SK-N-SH (cell line): ENCODE measurements at regions not wholly inside any gene's neighbourhood (a gene's known extent, or its start where the extent isn't known, plus 50 kb on each side); places are given as distances from the start of the nearest gene placed in this dataset.

Experiments used
- CTCF ChIA-PET: fragments of 300-600, 350-600 bp; formaldehyde crosslinking; extraction: SDS; loops from one replicate; lab custom pipeline; 2021; lab: Yijun Ruan, JAX
- POLR2A ChIA-PET: fragments of 350-600 bp; sonication (Branson Sonifier 250); formaldehyde crosslinking; extraction: SDS; loops from one replicate; lab custom pipeline; 2020; ENCODE audit warnings: antibody characterized with exemption, inconsistent platforms; lab: Yijun Ruan, JAX
- DNase-seq: peaks from one replicate; pipeline ENCODE4 v3.0.0; 2012
- H2AFZ ChIP-seq: fragments of 200-600 bp; sonication (generic); 2 replicates; pipeline ENCODE4 v1.8.1; 2016; ENCODE audit warnings: antibody characterized with exemption, mild to moderate bottlenecking, low read depth
- H3F3A ChIP-seq: fragments of 200-600 bp; sonication (generic); replicated peaks from 2 replicates; pipeline ENCODE3; 2016; ENCODE audit warnings: antibody characterized with exemption, mild to moderate bottlenecking; ENCODE audit not compliant: insufficient read depth
- H3K27ac ChIP-seq, 2 experiments: fragments of 200-500 bp in 1 of 2; fragments of 200-600 bp in 1 of 2; sonication (Bioruptor generic) in 1 of 2; sonication (generic), shearing (Covaris generic) in 1 of 2; 2 replicates each; pipeline versions ENCODE4 v1.5.1 to v1.6.1; 2014 to 2016; ENCODE audit warnings: low read depth in 2 of 2, inconsistent platforms in 1 of 2, low read length in 1 of 2, mild to moderate bottlenecking in 1 of 2, mixed read lengths in 1 of 2
- H3K27me3 ChIP-seq: fragments of 200-600 bp; sonication (generic), shearing (Covaris generic); 2 replicates; pipeline ENCODE4 v1.6.1; 2016; ENCODE audit warnings: mixed run types; ENCODE audit not compliant: insufficient read depth
- H3K36me3 ChIP-seq, 2 experiments: fragments of 200-500 bp in 1 of 2; fragments of 200-600 bp in 1 of 2; sonication (Bioruptor generic) in 1 of 2; sonication (generic) in 1 of 2; replicated peaks in 1 of 2; 2 replicates each; pipeline versions ENCODE3 to v1.5.1; 2014 to 2016; ENCODE audit warnings: low read length in 1 of 2, mild to moderate bottlenecking in 1 of 2; ENCODE audit not compliant: insufficient read depth in 2 of 2, control insufficient read depth in 1 of 2
- H3K4me1 ChIP-seq, 2 experiments: fragments of 200-500 bp in 1 of 2; fragments of 200-600 bp in 1 of 2; sonication (Bioruptor generic) in 1 of 2; sonication (generic), shearing (Covaris generic) in 1 of 2; 2 replicates each; pipeline versions ENCODE4 v1.5.1 to v1.6.1; 2014 to 2016; ENCODE audit warnings: low read depth in 1 of 2, low read length in 1 of 2, mixed run types in 1 of 2; ENCODE audit not compliant: insufficient read depth in 2 of 2, control insufficient read depth in 1 of 2
- H3K4me2 ChIP-seq: fragments of 200-600 bp; sonication (generic), shearing (Covaris generic); 2 replicates; pipeline ENCODE4 v1.6.1; 2017; ENCODE audit warnings: mixed run types
- H3K4me3 ChIP-seq, 2 experiments: fragments of 200-500 bp in 1 of 2; fragments of 200-600 bp in 1 of 2; sonication (Bioruptor generic) in 1 of 2; sonication (generic), shearing (Covaris generic) in 1 of 2; 2 replicates each; pipeline versions ENCODE4 v1.5.1 to v1.8.1; 2014 to 2016; ENCODE audit warnings: low read depth in 2 of 2, inconsistent platforms in 1 of 2, low read length in 1 of 2, mild to moderate bottlenecking in 1 of 2, mixed read lengths in 1 of 2, moderate library complexity in 1 of 2
- H3K79me2 ChIP-seq: fragments of 200-600 bp; sonication (generic); 2 replicates; pipeline ENCODE4 v1.8.1; 2017; ENCODE audit warnings: mild to moderate bottlenecking; ENCODE audit not compliant: insufficient read depth
- H3K9ac ChIP-seq: fragments of 200-600 bp; sonication (generic); 2 replicates; pipeline ENCODE4 v1.6.1; 2017; ENCODE audit warnings: mixed run types
- H3K9me2 ChIP-seq: fragments of 200-600 bp; sonication (generic); 2 replicates; pipeline ENCODE4 v1.6.1; 2017; ENCODE audit warnings: mixed run types
- H3K9me3 ChIP-seq: fragments of 200-600 bp; sonication (generic); 2 replicates; pipeline ENCODE4 v1.6.1; 2017; ENCODE audit warnings: mixed run types, mild to moderate bottlenecking, moderate library complexity
- H4K20me1 ChIP-seq: fragments of 200-600 bp; sonication (generic); 2 replicates; pipeline ENCODE4 v1.6.1; 2017; ENCODE audit warnings: mild to moderate bottlenecking, mixed run types; ENCODE audit not compliant: insufficient read depth
- CHD2 ChIP-seq: fragments of 150-350 bp; IDR thresholded peaks from 2 replicates; pipeline ENCODE4 v1.6.1; 2018; ENCODE audit warnings: low read length; ENCODE audit not compliant: partially characterized antibody
- EP300 ChIP-seq, 2 experiments: IDR thresholded peaks; 2 replicates each; pipeline versions ENCODE4 v1.4.0 to v1.6.1; 2012; ENCODE audit warnings: borderline replicate concordance in 1 of 2, low read depth in 1 of 2, low read length in 1 of 2
- EZH2phosphoT487 ChIP-seq: fragments of 200-600 bp; sonication (generic); IDR thresholded peaks from 2 replicates; pipeline ENCODE4 v1.6.1; 2017; ENCODE audit warnings: low read depth, mixed run types, mild to moderate bottlenecking, antibody characterized with exemption, moderate library complexity, borderline replicate concordance
- GABPA ChIP-seq: IDR thresholded peaks from 2 replicates; pipeline ENCODE4 v1.4.0; 2012; ENCODE audit warnings: low read depth, mild to moderate bottlenecking
- JUND ChIP-seq: IDR thresholded peaks from 2 replicates; pipeline ENCODE4 v1.4.0; 2012
- MXI1 ChIP-seq: IDR thresholded peaks from 2 replicates; pipeline ENCODE4 v1.6.1; 2012; ENCODE audit warnings: mild to moderate bottlenecking, low read depth, low read length, improper control_type of control experiment
- NRF1 ChIP-seq: IDR thresholded peaks from 2 replicates; pipeline ENCODE4 v1.6.1; 2012; ENCODE audit warnings: low read depth, mild to moderate bottlenecking, low read length
- RAD21 ChIP-seq: IDR thresholded peaks from 2 replicates; pipeline ENCODE4 v1.6.1; 2012; ENCODE audit warnings: mild to moderate bottlenecking, low read length
- RCOR1 ChIP-seq: fragments of 150-350 bp; IDR thresholded peaks from 2 replicates; pipeline ENCODE4 v1.6.1; 2017; ENCODE audit warnings: antibody characterized with exemption, low read length
- RXRA ChIP-seq: IDR thresholded peaks from 2 replicates; pipeline ENCODE4 v1.4.0; 2012; ENCODE audit warnings: low read depth, mild to moderate bottlenecking, borderline replicate concordance
- SIN3A ChIP-seq: IDR thresholded peaks from 2 replicates; pipeline ENCODE4 v1.6.1; 2012; ENCODE audit warnings: low read depth, mild to moderate bottlenecking, low read length, moderate library complexity, borderline replicate concordance
- SMC3 ChIP-seq: IDR thresholded peaks from 2 replicates; pipeline ENCODE4 v1.6.1; 2012; ENCODE audit warnings: low read depth, low read length, improper control_type of control experiment
- TCF12 ChIP-seq: IDR thresholded peaks from 2 replicates; pipeline ENCODE4 v1.4.0; 2012
- TEAD4 ChIP-seq: IDR thresholded peaks from 2 replicates; pipeline ENCODE4 v1.4.0; 2012; ENCODE audit warnings: mild to moderate bottlenecking, borderline replicate concordance; ENCODE audit not compliant: insufficient read depth
- WGBS: methylation state at CpG from one replicate; pipeline ENCODE4 v1.1.6; 2017; ENCODE audit warnings: low lambda C conversion rate; 5-methylcytosine and 5-hydroxymethylcytosine counted together
- TF ChIP-seq, protein P1 (sequence below): IDR thresholded peaks from 2 replicates; pipeline ENCODE4 v1.4.0; 2012; ENCODE audit warnings: low read depth, borderline replicate concordance
- TF ChIP-seq, protein P2 (sequence below): IDR thresholded peaks from 2 replicates; pipeline ENCODE4 v1.4.0; 2012; ENCODE audit warnings: low read depth, borderline replicate concordance
- TF ChIP-seq, protein P3 (sequence below): IDR thresholded peaks from 2 replicates; pipeline ENCODE4 v1.4.0; 2012; ENCODE audit warnings: low read depth

DNA sequence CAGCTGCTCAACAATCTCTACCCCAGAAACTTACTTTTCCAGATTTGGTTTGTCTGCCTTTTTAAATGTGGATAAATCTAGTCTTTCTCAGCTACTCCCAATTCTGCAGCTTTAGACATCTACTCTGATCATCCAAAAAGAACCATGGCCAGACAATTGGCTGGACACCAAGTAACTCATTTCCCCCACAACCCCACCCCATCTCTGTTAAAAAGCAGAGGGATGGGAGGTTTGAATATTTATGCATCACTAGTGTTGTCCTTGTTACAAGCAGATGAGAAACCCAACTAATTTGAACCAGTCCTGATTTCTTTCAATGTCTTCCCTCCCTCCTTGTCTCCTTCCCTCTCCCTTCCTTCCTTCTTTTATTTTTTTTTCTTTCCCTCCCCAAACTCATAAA is 391.9 kb downstream of the GALC start (continued):
- no peak for TF ChIP-seq EZH2phosphoT487

DNA sequence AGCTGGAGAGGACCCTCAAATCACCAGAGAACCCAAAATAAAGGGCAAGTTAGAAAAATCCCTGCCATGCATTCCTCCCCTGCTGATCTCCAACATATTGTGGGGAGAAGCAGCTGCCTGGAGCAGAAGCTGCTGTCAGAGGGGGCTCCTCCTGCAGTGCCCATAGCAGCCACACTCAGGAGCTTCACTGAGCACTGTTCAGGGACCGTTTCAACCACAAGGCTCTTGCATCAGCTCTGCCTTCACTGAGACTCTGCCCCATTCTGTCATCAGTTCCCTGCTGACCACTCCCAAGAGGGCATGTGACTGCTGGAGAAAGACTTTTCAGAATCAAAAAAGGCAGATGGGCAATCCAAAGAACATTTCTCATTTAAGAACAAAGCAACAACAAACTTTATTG is 392.7 kb downstream of the GALC start:
- H3K4me3 ChIP-seq: no peak overlapping the region
- no peak overlapping the region for H3K4me2 ChIP-seq
- ChIA-PET POLR2A (no interaction called here), CTCF (interaction anchor here (1.5 kb wide), 1 partner anchor 16 kb away, joined by 7 read pairs; no protein-coding TSS in a partner anchor)
- no peaks in the 10 kb centered on the region for H3K4me1 ChIP-seq
- no peaks in the 10 kb centered on the region for H4K20me1 ChIP-seq
- no peaks in the 10 kb centered on the region for H3K79me2 ChIP-seq
- no peak overlapping the region for H2AFZ ChIP-seq
- H3K9me3 ChIP-seq: no peaks in the 10 kb centered on the region
- 0% methylated on average over 1 of the region's 1 CpG for WGBS
- TF ChIP-seq TCF12 (no peak), EP300 (IDR thresholded peaks at IDR 0.05; ENCODE audit: borderline replicate concordance in 1 of 2, low read depth in 1 of 2, low read length in 1 of 2) (no peak), GABPA (no peak), RCOR1 (no peak), JUND (no peak), CHD2 (no peak), MXI1 (no peak), SIN3A (no peak), RAD21 (no peak)
- TF ChIP-seq, protein P1, sequence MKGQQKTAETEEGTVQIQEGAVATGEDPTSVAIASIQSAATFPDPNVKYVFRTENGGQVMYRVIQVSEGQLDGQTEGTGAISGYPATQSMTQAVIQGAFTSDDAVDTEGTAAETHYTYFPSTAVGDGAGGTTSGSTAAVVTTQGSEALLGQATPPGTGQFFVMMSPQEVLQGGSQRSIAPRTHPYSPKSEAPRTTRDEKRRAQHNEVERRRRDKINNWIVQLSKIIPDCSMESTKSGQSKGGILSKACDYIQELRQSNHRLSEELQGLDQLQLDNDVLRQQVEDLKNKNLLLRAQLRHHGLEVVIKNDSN: no peak
- TF ChIP-seq, protein P2, sequence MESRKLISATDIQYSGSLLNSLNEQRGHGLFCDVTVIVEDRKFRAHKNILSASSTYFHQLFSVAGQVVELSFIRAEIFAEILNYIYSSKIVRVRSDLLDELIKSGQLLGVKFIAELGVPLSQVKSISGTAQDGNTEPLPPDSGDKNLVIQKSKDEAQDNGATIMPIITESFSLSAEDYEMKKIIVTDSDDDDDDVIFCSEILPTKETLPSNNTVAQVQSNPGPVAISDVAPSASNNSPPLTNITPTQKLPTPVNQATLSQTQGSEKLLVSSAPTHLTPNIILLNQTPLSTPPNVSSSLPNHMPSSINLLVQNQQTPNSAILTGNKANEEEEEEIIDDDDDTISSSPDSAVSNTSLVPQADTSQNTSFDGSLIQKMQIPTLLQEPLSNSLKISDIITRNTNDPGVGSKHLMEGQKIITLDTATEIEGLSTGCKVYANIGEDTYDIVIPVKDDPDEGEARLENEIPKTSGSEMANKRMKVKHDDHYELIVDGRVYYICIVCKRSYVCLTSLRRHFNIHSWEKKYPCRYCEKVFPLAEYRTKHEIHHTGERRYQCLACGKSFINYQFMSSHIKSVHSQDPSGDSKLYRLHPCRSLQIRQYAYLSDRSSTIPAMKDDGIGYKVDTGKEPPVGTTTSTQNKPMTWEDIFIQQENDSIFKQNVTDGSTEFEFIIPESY: no peak
- H3K27me3 ChIP-seq: no peaks in the 10 kb centered on the region
- no peaks in the 10 kb centered on the region for H3K9me2 ChIP-seq
- DNase-seq: no peak
- H3K9ac ChIP-seq: no peak overlapping the region
- no peaks in the 10 kb centered on the region for H3K36me3 ChIP-seq
- H3K27ac ChIP-seq: no peak overlapping the region
- no peaks in the 10 kb centered on the region for H3F3A ChIP-seq

DNA sequence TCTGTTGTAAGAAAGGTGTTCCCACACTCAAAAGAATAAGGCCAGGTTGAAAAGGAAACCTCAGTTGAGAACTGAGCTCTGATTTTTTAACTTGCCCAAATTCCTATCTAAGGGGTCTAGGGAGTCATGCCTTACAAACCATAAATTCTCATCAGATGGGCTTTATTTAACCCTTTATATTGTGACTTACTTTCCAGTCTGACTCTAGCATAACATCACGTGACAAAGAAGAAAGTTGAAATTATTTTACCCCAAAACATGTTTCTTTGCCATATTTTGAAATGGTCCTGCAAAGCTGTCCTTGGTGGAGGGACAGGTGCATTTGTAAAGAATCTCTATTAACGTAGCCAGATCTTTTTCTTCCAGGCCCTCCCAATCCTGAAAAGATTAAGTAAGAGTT is 411.7 kb downstream of the GALC start:
- Histone ChIP-seq H3K27me3 (no peaks in the 10 kb centered on the region), H3K9ac (no peak overlapping the region), H3K4me3 (no peak overlapping the region), H3K9me3 (no peaks in the 10 kb centered on the region), H3K79me2 (no peaks in the 10 kb centered on the region), H4K20me1 (no peaks in the 10 kb centered on the region), H2AFZ (no peak overlapping the region), H3K4me1 (no peaks in the 10 kb centered on the region), H3K9me2 (no peaks in the 10 kb centered on the region), H3F3A (no peaks in the 10 kb centered on the region), H3K4me2 (no peak overlapping the region), H3K27ac (no peak overlapping the region), H3K36me3 (no peaks in the 10 kb centered on the region)
- POLR2A ChIA-PET: no interaction called here
- CTCF ChIA-PET: interaction anchor here (2.0 kb wide), 1 partner anchor 35 kb away, joined by 8 read pairs; no protein-coding TSS in a partner anchor
- WGBS: 0% methylated on average over 2 of the region's 2 CpGs
- TF ChIP-seq RXRA: no peak
- TF ChIP-seq, protein P3, sequence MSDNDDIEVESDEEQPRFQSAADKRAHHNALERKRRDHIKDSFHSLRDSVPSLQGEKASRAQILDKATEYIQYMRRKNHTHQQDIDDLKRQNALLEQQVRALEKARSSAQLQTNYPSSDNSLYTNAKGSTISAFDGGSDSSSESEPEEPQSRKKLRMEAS: no peak
- TF ChIP-seq RAD21: no peak
- TF ChIP-seq JUND: no peak
- no peak for TF ChIP-seq SMC3
- TF ChIP-seq TEAD4: no peak
- no peak for TF ChIP-seq NRF1
- TF ChIP-seq EZH2phosphoT487: no peak
- DNase-seq: no peak
